ENCODE measurements at regions not wholly inside any gene's neighbourhood (a gene's known extent, or its start where the extent isn't known, plus 50 kb on each side); places are given as distances from the start of the nearest gene placed in this dataset.
"Not testable (repeated sequence)": the region's sequence is repeated elsewhere in the genome, so short reads cannot be mapped to it uniquely, and the experiment has no call there.

DNA sequence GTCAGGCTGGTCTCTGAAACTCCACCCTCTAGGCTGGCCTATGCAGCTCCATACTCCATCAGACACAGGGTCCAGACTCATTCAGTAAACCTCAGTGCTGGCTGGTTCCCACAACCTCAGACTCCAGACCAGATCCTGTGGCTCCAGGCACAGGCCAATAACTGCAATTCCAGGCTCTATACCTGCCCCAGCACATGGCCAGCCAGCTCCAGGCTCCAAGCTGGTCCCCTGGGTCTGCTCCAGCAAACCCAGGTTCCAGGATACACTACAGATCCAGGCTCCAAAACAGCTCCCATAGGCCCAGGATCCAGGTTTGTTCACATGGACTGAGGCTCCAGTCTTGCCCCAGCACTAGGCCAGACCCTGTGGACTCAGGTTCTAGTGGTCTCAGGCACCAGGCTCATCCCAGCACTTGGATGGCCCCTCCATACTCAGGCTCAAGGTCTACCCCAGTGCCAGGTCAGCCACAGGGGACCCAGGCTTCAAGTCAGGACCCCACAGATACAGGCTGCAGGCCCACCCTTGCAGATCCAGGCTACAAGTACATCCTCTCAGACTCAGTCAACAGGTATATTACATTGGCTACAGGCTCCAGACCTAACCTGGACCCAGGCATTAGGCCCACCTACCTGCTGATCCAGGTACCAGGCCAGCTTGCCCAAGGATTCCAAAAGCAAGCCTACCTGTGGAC, 117.6 kb upstream of the TMEM170B start:
- Histone ChIP-seq H3K4me1 (no peaks in the 10 kb centered on the region), H3K4me3 (no peak overlapping the region), H3K9me3 (peaks cover 0 to 12% of the 10 kb centered on the region in 2 donors), H3K36me3 (no peaks in the 10 kb centered on the region), H3K27ac (no peak overlapping the region), H3K27me3 (no peaks in the 10 kb centered on the region)
- DNase-seq (ENCODE audit: low spot score) = no peak
- TF ChIP-seq CTCF (IDR thresholded peaks at IDR 0.05) = no peak

DNA sequence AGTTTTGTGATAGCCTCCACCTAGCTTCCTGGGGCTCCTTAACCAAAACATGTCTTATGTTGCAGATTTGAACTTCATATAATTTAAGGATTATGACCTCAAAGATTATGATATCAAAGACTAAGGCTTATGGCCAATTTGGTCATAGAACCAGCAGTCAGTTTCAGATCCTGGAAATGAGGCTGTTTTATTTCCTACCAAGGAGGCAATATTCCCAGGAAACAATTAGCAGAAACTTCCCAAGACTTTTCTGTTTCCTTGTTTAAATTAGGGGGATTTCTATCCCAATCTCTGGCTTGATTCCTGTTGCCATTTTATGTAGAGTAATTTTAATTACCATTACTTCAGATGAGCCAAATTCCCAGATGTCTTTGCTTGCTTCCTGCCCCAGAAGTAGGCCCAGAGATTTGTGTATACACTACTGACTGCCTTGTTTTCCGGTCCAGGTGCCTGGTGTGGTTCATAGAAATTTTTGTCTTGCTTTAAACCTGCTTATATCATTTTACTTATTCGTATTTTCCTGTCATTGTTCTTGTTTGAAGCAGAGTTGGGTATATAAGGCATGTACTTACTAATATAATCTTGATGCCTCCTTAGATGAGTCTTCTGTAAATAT, 119.2 kb upstream of the TMEM170B start:
- H3K4me1 ChIP-seq = no peaks in the 10 kb centered on the region
- H3K36me3 ChIP-seq = no peaks in the 10 kb centered on the region
- no peaks in the 10 kb centered on the region for H3K27me3 ChIP-seq
- peak overlapping the region; percentile 9 to 40 for H3K27ac ChIP-seq
- no peak overlapping the region for H3K4me3 ChIP-seq
- peaks cover 0 to 12% of the 10 kb centered on the region in 2 donors for H3K9me3 ChIP-seq
- DNase-seq (ENCODE audit: low spot score) = no peak
- no peak for TF ChIP-seq CTCF (IDR thresholded peaks at IDR 0.05)

- Histone ChIP-seq H3K27me3 (no peaks in the 10 kb centered on the region), H3K4me3 (no peak overlapping the region), H3K36me3 (no peaks in the 10 kb centered on the region), H3K4me1 (peaks cover 0 to 9% of the 10 kb centered on the region in 2 donors), H3K9me3 (peaks cover 0 to 12% of the 10 kb centered on the region in 2 donors), H3K27ac (no peak overlapping the region)
- TF ChIP-seq CTCF (IDR thresholded peaks at IDR 0.05) = no peak
- no peak for DNase-seq (ENCODE audit: low spot score)
Measured at GRCh38 chr6:11416936-11417576, 120.5 kb upstream of the TMEM170B start.

DNA sequence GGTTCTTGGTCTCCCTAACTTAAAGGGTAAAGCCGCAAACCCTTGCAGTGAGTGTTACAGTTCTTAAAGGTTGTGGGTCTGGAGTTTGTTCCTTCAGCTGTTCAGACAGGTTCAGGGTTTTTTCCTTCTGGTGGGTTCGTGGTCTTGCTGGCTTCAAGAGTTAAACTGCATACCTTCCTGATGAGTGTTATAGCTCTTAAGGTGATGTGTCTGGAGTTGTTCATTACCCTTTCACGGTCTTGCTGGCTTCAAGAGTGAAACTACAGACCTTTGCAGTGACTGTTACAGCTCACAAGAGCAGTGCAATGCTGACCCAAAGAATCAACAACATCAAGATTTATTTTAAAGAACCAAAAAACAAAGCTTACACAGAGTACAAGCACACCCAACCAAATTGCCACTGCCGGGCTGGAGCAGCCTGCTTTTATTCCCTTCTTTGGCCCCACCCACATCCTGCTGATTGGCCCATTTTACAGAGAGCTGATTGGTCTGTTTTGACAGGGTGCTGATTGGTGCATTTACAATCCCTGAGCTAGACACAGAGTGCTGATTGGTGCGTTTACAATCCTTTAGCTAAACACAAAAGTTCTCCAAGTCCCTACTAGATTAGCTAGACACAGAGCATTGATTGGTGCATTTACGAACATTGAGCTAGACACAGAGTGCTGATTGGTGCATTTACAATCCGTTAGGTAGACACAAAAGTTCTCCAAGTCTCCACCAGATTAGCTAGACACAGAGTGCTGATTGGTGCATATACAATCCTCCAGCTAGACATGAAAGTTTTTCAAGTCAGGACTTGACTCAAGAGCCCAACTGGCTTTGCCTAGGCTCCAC, 121.2 kb upstream of the TMEM170B start:
- peaks cover 0 to 12% of the 10 kb centered on the region in 2 donors for H3K9me3 ChIP-seq
- H3K4me1 ChIP-seq = peaks cover 0 to 15% of the 10 kb centered on the region in 2 donors
- H3K36me3 ChIP-seq; H3K27me3 ChIP-seq; H3K27ac ChIP-seq; DNase-seq (ENCODE audit: low spot score); H3K4me3 ChIP-seq: not testable (repeated sequence)

DNA sequence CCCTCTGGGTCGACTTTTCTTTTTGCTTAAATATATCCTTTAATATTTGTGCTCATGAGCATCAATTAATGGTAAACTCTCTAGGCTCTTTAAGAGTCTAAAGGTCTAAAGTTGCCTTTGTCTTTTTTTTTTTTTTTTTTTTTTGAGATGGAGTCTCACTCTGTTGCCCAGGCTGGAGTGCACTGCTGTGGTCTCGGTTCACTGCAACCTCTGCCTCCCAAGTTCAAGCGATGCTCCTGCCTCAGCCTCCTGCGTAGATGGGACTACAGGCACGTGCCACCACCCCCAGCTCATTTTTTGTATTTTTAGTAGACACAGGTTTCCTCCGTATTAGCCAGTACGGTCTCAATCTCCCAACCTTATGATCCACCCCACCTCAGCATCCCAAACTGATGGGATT, 122.0 kb upstream of the TMEM170B start:
- Histone ChIP-seq H3K36me3 (no peaks in the 10 kb centered on the region), H3K27ac (no peak overlapping the region), H3K4me1 (peaks cover 0 to 15% of the 10 kb centered on the region in 2 donors), H3K4me3 (no peak overlapping the region), H3K27me3 (no peaks in the 10 kb centered on the region), H3K9me3 (peaks cover 0 to 4% of the 10 kb centered on the region in 2 donors)
- no peak for TF ChIP-seq CTCF (IDR thresholded peaks at IDR 0.05)
- no peak for DNase-seq (ENCODE audit: low spot score)

All from right atrium auricular region (tissue), 2 donors.